Fibroblast of lung (primary cell): ENCODE measurements at regions not wholly inside any gene's neighbourhood (a gene's known extent, or its start where the extent isn't known, plus 50 kb on each side); places are given as distances from the start of the nearest gene placed in this dataset.

ENCODE experiments used
- DNase-seq, 2 donors: peaks; one replicate each; pipeline versions ENCODE4 v3.0.0 to v3.0.0-alpha.2; 2010; ENCODE audit warnings: low read depth in 2 of 2
- H2AFZ ChIP-seq: 2 replicates; pipeline ENCODE4 v1.5.1; 2012; ENCODE audit warnings: low read length, control low read depth, inconsistent platforms
- H3K27ac ChIP-seq: 2 replicates; pipeline ENCODE4 v1.5.1; 2011; ENCODE audit warnings: low read length, control low read depth; ENCODE audit not compliant: insufficient read depth
- H3K27me3 ChIP-seq: 2 replicates; pipeline ENCODE4 v1.5.1; 2011; ENCODE audit warnings: mild to moderate bottlenecking, low read length; ENCODE audit not compliant: control insufficient read depth, insufficient read depth
- H3K36me3 ChIP-seq: 2 replicates; pipeline ENCODE4 v1.5.1; 2011; ENCODE audit warnings: low read length; ENCODE audit not compliant: control insufficient read depth, insufficient read depth
- H3K4me1 ChIP-seq: 2 replicates; pipeline ENCODE4 v1.5.1; 2011; ENCODE audit warnings: low read length; ENCODE audit not compliant: control insufficient read depth, insufficient read depth; ENCODE audit errors: extremely low read depth
- H3K4me2 ChIP-seq: 2 replicates; pipeline ENCODE4 v1.5.1; 2011; ENCODE audit warnings: low read length, control low read depth; ENCODE audit not compliant: insufficient read depth; ENCODE audit errors: extremely low read depth
- H3K4me3 ChIP-seq, 4 experiments: fragments of 200-600 bp in 1 of 4; sonication (generic) in 1 of 4; replicated peaks in 1 of 4; 2 replicates each; pipeline ENCODE4 v1.5.1; 2011 to 2016; ENCODE audit warnings: low read length in 4 of 4, low read depth in 3 of 4, mild to moderate bottlenecking in 3 of 4, control low read depth in 2 of 4, inconsistent platforms in 1 of 4, mixed read lengths in 1 of 4; ENCODE audit not compliant: insufficient read depth in 1 of 4; ENCODE audit errors: control extremely low read depth in 1 of 4
- H3K79me2 ChIP-seq: 2 replicates; pipeline ENCODE4 v1.5.1; 2012; ENCODE audit warnings: mild to moderate bottlenecking, low read length, inconsistent platforms; ENCODE audit not compliant: control insufficient read depth, insufficient read depth
- H3K9ac ChIP-seq: 2 replicates; pipeline ENCODE4 v1.5.1; 2011; ENCODE audit warnings: mild to moderate bottlenecking, low read length, control low read depth; ENCODE audit not compliant: insufficient read depth
- H3K9me3 ChIP-seq: 2 replicates; pipeline ENCODE4 v1.5.1; 2012; ENCODE audit warnings: low read depth, low read length; ENCODE audit not compliant: control insufficient read depth, insufficient read depth
- H4K20me1 ChIP-seq: 2 replicates; pipeline ENCODE4 v1.5.1; 2011; ENCODE audit warnings: low read length; ENCODE audit not compliant: control insufficient read depth, insufficient read depth; ENCODE audit errors: extremely low read depth
- EZH2 ChIP-seq: IDR thresholded peaks from 2 replicates; pipeline ENCODE4 v1.5.1; 2012; ENCODE audit warnings: low read length, control low read depth, mild to moderate bottlenecking; ENCODE audit errors: missing control alignments
- TF ChIP-seq, protein P1 (sequence below), 2 donors: IDR thresholded peaks in 1 of 2; conservative IDR thresholded peaks in 1 of 2; 1 replicate in 1 of 2; 2 replicates in 1 of 2; pipeline ENCODE4 v1.5.1; 2011 to 2012; ENCODE audit warnings: low read length in 2 of 2, control low read depth in 1 of 2, inconsistent platforms in 1 of 2, low read depth in 1 of 2, mild to moderate bottlenecking in 1 of 2

DNA sequence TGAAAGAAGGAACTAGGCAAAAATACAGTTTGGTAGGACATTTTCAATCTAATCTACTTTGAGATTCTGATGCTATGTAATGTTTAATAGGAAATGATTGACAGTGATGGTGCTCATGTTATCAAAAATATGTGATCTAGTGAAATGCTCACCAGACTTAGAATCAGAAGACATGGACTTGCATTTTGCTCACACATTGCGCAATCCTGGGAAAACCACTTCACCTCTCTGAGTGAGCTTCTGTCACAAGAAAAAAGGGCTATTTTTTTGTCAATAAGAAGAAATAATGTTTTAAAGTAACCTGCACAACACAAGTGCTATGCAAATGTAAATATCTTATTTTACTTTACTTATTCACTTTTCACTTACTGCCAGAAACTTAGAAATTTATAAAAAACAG lies 380.9 kb upstream of the HTR2A start:
- no peak overlapping the region for H2AFZ ChIP-seq
- TF ChIP-seq EZH2 = no peak
- TF ChIP-seq, protein P1, sequence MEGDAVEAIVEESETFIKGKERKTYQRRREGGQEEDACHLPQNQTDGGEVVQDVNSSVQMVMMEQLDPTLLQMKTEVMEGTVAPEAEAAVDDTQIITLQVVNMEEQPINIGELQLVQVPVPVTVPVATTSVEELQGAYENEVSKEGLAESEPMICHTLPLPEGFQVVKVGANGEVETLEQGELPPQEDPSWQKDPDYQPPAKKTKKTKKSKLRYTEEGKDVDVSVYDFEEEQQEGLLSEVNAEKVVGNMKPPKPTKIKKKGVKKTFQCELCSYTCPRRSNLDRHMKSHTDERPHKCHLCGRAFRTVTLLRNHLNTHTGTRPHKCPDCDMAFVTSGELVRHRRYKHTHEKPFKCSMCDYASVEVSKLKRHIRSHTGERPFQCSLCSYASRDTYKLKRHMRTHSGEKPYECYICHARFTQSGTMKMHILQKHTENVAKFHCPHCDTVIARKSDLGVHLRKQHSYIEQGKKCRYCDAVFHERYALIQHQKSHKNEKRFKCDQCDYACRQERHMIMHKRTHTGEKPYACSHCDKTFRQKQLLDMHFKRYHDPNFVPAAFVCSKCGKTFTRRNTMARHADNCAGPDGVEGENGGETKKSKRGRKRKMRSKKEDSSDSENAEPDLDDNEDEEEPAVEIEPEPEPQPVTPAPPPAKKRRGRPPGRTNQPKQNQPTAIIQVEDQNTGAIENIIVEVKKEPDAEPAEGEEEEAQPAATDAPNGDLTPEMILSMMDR (conservative IDR thresholded peaks at IDR 0.05 in 1 of 2, IDR thresholded peaks at IDR 0.05 in 1 of 2; ENCODE audit: low read depth in 1 of 2, low read length in 2 of 2) = no peak

DNA sequence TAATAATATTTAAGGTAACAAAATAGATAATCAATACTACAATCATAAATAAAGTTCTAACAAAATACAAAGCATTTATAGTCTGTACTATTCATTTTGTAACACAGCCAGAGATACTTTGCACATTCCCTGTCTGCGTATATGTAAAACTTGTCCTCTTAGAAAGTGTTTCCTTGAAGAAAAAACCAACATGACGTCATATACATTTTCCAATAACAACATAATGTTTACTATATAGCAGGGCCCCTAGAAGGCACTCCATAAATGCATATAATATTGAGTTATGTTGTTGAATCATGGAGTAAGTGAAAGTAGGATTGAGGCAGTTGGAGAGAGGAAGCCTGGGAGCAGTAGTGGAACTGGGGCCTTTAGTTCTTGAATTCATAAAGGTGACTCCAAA lies 371.4 kb upstream of the HTR2A start:
- no peaks in the 10 kb centered on the region for H3K4me1 ChIP-seq
- no peaks in the 10 kb centered on the region for H3K36me3 ChIP-seq
- no peaks in the 10 kb centered on the region for H3K27me3 ChIP-seq
- no peak overlapping the region for H2AFZ ChIP-seq
- H3K4me3 ChIP-seq = no peak overlapping the region
- no peak for DNase-seq
- TF ChIP-seq EZH2 = no peak
- TF ChIP-seq, protein P1 (conservative IDR thresholded peaks at IDR 0.05 in 1 of 2, IDR thresholded peaks at IDR 0.05 in 1 of 2; ENCODE audit: low read depth in 1 of 2, low read length in 2 of 2) = no peak
- H3K4me2 ChIP-seq = no peak overlapping the region
- no peaks in the 10 kb centered on the region for H3K79me2 ChIP-seq
- no peak overlapping the region for H3K9ac ChIP-seq
- H3K27ac ChIP-seq = no peak overlapping the region
- H4K20me1 ChIP-seq = no peaks in the 10 kb centered on the region
- no peaks in the 10 kb centered on the region for H3K9me3 ChIP-seq

More for the DNA sequence above, 380.9 kb upstream of the HTR2A start:
- Histone ChIP-seq H3K79me2 (no peaks in the 10 kb centered on the region), H3K27me3 (no peaks in the 10 kb centered on the region), H3K4me2 (no peak overlapping the region), H3K36me3 (no peaks in the 10 kb centered on the region), H3K4me3 (no peak overlapping the region), H3K4me1 (no peaks in the 10 kb centered on the region), H3K9me3 (no peaks in the 10 kb centered on the region), H4K20me1 (no peaks in the 10 kb centered on the region), H3K27ac (no peak overlapping the region), H3K9ac (no peak overlapping the region)
- peak in 1 of 2 donors; percentile 23 for DNase-seq

DNA sequence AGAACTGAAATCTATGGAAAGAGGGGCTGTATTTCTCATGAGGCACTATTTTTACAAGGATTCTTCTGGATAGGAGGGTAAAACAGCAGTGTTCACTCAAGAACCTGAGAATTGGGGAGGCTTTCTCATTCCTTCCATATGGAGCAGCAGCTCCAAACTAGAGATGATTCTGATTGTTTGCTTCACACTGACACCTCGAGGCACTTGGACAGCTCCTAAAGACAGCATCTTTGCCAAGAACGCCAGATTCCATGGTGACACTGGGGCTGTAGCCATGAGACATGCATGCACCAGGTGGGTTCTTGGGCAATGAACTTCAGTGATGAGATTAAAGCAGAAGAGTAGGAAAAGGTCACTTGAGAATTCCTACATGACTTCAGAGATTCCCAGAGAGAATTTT lies 361.5 kb upstream of the HTR2A start:
- H3K27ac ChIP-seq = no peak overlapping the region
- no peaks in the 10 kb centered on the region for H3K4me1 ChIP-seq
- H3K4me2 ChIP-seq = no peak overlapping the region
- no peak for DNase-seq
- no peaks in the 10 kb centered on the region for H3K36me3 ChIP-seq
- no peaks in the 10 kb centered on the region for H3K9me3 ChIP-seq
- H3K79me2 ChIP-seq = no peaks in the 10 kb centered on the region
- TF ChIP-seq, protein P1 (conservative IDR thresholded peaks at IDR 0.05 in 1 of 2, IDR thresholded peaks at IDR 0.05 in 1 of 2; ENCODE audit: low read depth in 1 of 2, low read length in 2 of 2) = no peak
- no peak for TF ChIP-seq EZH2
- no peak overlapping the region for H3K9ac ChIP-seq
- no peak overlapping the region for H2AFZ ChIP-seq
- no peaks in the 10 kb centered on the region for H3K27me3 ChIP-seq
- no peak overlapping the region for H3K4me3 ChIP-seq
- no peaks in the 10 kb centered on the region for H4K20me1 ChIP-seq
